Stimulated activated memory B cell treated with anti-CD40 and anti-IgM and Interleukin-4, amounts not matched to agents 10 μg/mL and 1 μg/mL and 100 μg/mL, for 72 hours (primary cell): ENCODE measurements at regions not wholly inside any gene's neighbourhood (a gene's known extent, or its start where the extent isn't known, plus 50 kb on each side); places are given as distances from the start of the nearest gene placed in this dataset.

ENCODE experiments used
- ATAC-seq: fragments of 150-1000 bp; cut with Tn5 transposase; 2 replicates; pipeline ENCODE4 v1.10.0; 2021
- H3K27ac Mint-ChIP-seq: one replicate; pipeline ENCODE4 v1.8.0; 2022; ENCODE audit warnings: mild to moderate bottlenecking, mixed read lengths
- H3K27me3 Mint-ChIP-seq: one replicate; pipeline ENCODE4 v1.8.0; 2022; ENCODE audit warnings: mixed read lengths
- H3K36me3 Mint-ChIP-seq: one replicate; pipeline ENCODE4 v1.8.0; 2022; ENCODE audit warnings: mixed read lengths
- H3K4me1 Mint-ChIP-seq: one replicate; pipeline ENCODE4 v1.8.0; 2022; ENCODE audit warnings: mixed read lengths
- H3K4me3 Mint-ChIP-seq: one replicate; pipeline ENCODE4 v1.8.0; 2022; ENCODE audit warnings: mild to moderate bottlenecking, moderate library complexity, mixed read lengths
- H3K9me3 Mint-ChIP-seq: one replicate; pipeline ENCODE4 v1.8.0; 2022; ENCODE audit warnings: mixed read lengths

GRCh38 chr12:85725991-85726390 is 110.2 kb downstream of the RASSF9 start:
- no peak for ATAC-seq

DNA sequence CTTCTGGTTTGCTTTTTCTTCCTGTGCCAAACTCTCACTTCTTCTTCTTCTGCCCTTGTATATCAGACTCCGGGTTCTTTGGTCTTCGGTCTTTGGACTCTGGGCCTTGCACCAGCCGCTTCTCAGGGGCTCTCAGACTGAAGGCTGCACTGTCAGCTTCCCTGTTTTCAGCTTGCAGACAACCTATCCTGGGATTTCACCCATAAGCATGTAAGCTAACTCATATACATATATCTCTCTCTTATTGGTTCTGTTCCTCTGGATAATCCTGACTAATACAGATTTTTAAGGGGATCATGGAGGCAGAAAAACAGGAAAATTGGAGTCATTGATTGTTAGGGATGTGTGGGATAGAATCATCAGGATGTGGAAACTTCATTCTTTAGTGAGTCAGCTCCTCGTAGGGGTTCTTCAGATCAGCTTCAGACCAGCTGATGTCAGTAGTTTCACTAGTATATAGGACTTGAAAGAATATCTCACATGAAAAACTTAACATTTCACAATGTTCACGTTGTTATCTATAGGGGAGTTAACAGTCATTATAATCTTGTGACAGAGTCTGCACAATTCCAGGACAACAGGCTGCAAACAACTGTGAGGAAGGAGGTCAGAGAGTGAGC is 102.9 kb downstream of the RASSF9 start:
- ATAC-seq: no peak

More at GRCh38 chr12:85725991-85726390, 110.2 kb downstream of the RASSF9 start:
- no peak overlapping the region for H3K27ac Mint-ChIP-seq
- peaks cover 2% of the 10 kb centered on the region for H3K9me3 Mint-ChIP-seq
- H3K4me1 Mint-ChIP-seq: no peaks in the 10 kb centered on the region
- no peak overlapping the region for H3K4me3 Mint-ChIP-seq
- no peaks in the 10 kb centered on the region for H3K36me3 Mint-ChIP-seq
- no peaks in the 10 kb centered on the region for H3K27me3 Mint-ChIP-seq

GRCh38 chr12:85733984-85734383 is 102.2 kb downstream of the RASSF9 start:
- H3K27ac Mint-ChIP-seq: no peak overlapping the region
- no peak overlapping the region for H3K4me3 Mint-ChIP-seq
- H3K9me3 Mint-ChIP-seq: no peaks in the 10 kb centered on the region
- H3K4me1 Mint-ChIP-seq: no peaks in the 10 kb centered on the region
- no peaks in the 10 kb centered on the region for H3K36me3 Mint-ChIP-seq
- ATAC-seq: no peak
- H3K27me3 Mint-ChIP-seq: no peaks in the 10 kb centered on the region

More for the DNA sequence above, 102.9 kb downstream of the RASSF9 start:
- Mint-ChIP-seq H3K36me3 (no peaks in the 10 kb centered on the region), H3K27ac (no peak overlapping the region), H3K27me3 (no peaks in the 10 kb centered on the region), H3K9me3 (no peaks in the 10 kb centered on the region), H3K4me3 (no peak overlapping the region), H3K4me1 (no peaks in the 10 kb centered on the region)

DNA sequence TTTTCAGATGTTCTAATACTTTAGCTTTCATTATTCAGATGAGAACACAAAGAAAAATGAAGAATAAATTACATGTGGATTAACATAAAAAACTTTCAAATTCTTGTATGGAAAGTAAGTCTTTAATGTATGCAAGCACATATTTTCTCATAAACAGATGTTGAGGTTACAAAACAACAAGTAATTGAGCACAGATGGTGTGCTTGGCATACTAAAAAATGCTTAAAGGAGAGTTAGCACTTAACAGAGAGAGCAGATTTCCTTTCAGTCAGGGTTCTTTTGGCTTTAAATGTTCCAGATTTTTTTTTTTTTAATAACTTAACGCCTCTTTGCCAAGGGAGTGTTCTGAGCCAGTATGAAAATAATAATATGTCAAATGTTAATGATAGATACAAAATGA is 96.0 kb downstream of the RASSF9 start:
- H3K27me3 Mint-ChIP-seq: no peaks in the 10 kb centered on the region
- no peak for ATAC-seq
- H3K27ac Mint-ChIP-seq: no peak overlapping the region
- H3K4me3 Mint-ChIP-seq: no peak overlapping the region
- H3K9me3 Mint-ChIP-seq: no peaks in the 10 kb centered on the region
- no peaks in the 10 kb centered on the region for H3K4me1 Mint-ChIP-seq
- no peaks in the 10 kb centered on the region for H3K36me3 Mint-ChIP-seq

DNA sequence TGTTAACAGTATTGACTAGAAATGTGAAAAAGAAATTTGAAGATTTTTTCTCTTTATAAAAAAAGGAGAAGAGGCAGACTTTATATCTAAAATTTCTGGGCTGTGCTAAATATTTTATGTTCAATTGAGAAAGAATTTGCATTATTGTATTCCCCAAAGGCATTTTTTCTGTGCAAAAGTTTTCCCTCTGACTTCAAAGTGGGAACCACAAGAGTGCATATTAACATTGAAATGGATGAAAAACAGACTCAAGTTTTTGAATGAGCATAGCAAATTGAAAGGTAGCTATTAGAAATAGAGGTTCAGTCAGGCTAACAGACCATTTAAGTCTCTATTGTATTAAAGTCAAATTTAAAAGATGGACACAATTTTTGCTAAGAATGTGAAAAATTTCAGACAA is 95.2 kb downstream of the RASSF9 start:
- no peak for ATAC-seq
- Mint-ChIP-seq H3K4me3 (no peak overlapping the region), H3K27ac (no peak overlapping the region), H3K27me3 (no peaks in the 10 kb centered on the region), H3K9me3 (no peaks in the 10 kb centered on the region), H3K4me1 (no peaks in the 10 kb centered on the region), H3K36me3 (no peaks in the 10 kb centered on the region)

- Mint-ChIP-seq H3K27ac (no peak overlapping the region), H3K4me3 (no peak overlapping the region), H3K4me1 (no peaks in the 10 kb centered on the region), H3K9me3 (no peaks in the 10 kb centered on the region), H3K27me3 (no peaks in the 10 kb centered on the region), H3K36me3 (no peaks in the 10 kb centered on the region)
- ATAC-seq: no peak
Observed at GRCh38 chr12:85747941-85748495, 88.2 kb downstream of the RASSF9 start.
